Neural cell (in vitro differentiated cells): ENCODE measurements at regions not wholly inside any gene's neighbourhood (a gene's known extent, or its start where the extent isn't known, plus 50 kb on each side); places are given as distances from the start of the nearest gene placed in this dataset.

Experiments used
- H2AFZ ChIP-seq: fragments of 200-600, 300-800 bp; sonication (generic), shearing (Covaris generic); 2 replicates; pipeline ENCODE4 v1.6.0; 2014; ENCODE audit warnings: low read depth, mild to moderate bottlenecking, antibody characterized with exemption, low read length, moderate library complexity
- H3F3A ChIP-seq: fragments of 200-600 bp; shearing (Covaris generic); 2 replicates; pipeline ENCODE4 v1.6.1; 2016; ENCODE audit warnings: mild to moderate bottlenecking, moderate library complexity, mixed read lengths, antibody characterized with exemption, low read length; ENCODE audit not compliant: insufficient read depth, poor library complexity, severe bottlenecking
- H3K27ac ChIP-seq: fragments of 200-600, 300-800 bp; sonication (generic), shearing (Covaris generic); 2 replicates; pipeline ENCODE4 v1.5.1; 2014; ENCODE audit warnings: mild to moderate bottlenecking, low read length, moderate library complexity
- H3K27me3 ChIP-seq: fragments of 300-800, 200-600 bp; sonication (generic), shearing (Covaris generic); 2 replicates; pipeline ENCODE4 v1.6.0; 2014; ENCODE audit warnings: mild to moderate bottlenecking, low read depth, low read length, moderate library complexity; ENCODE audit not compliant: insufficient read depth
- H3K36me3 ChIP-seq: fragments of 300-800, 200-600 bp; sonication (generic), shearing (Covaris generic); 2 replicates; pipeline ENCODE4 v1.5.1; 2014; ENCODE audit warnings: mild to moderate bottlenecking, antibody characterized with exemption, low read length, moderate library complexity; ENCODE audit not compliant: insufficient read depth
- H3K4me2 ChIP-seq: fragments of 300-800, 200-600 bp; sonication (generic), shearing (Covaris generic); 2 replicates; pipeline ENCODE4 v1.6.0; 2014; ENCODE audit warnings: mild to moderate bottlenecking, low read length
- H3K4me3 ChIP-seq: fragments of 300-800, 200-600 bp; sonication (generic), shearing (Covaris generic); 2 replicates; pipeline ENCODE4 v1.5.1; 2014; ENCODE audit warnings: mild to moderate bottlenecking, low read length, moderate library complexity
- H3K79me2 ChIP-seq: fragments of 200-600 bp; shearing (Covaris generic); replicated peaks from 2 replicates; pipeline ENCODE4 v1.6.0; 2014; ENCODE audit warnings: mild to moderate bottlenecking, low read length, moderate library complexity; ENCODE audit not compliant: insufficient read depth
- H3K9ac ChIP-seq: fragments of 300-800, 200-600 bp; sonication (generic), shearing (Covaris generic); 2 replicates; pipeline ENCODE4 v1.6.1; 2016; ENCODE audit warnings: mild to moderate bottlenecking, low read length, mixed read lengths
- H3K9me2 ChIP-seq: fragments of 200-600 bp; shearing (Covaris generic); 2 replicates; pipeline ENCODE4 v1.6.1; 2016; ENCODE audit warnings: mild to moderate bottlenecking, low read length, mixed read lengths; ENCODE audit not compliant: insufficient read depth
- H3K9me3 ChIP-seq: fragments of 200-600, 300-800 bp; sonication (generic), shearing (Covaris generic); 2 replicates; pipeline ENCODE4 v1.6.1; 2016; ENCODE audit warnings: mild to moderate bottlenecking, mixed run types, low read length, moderate library complexity, mixed read lengths
- H4K20me1 ChIP-seq: fragments of 200-600 bp; shearing (Covaris generic); 2 replicates; pipeline ENCODE4 v1.6.1; 2016; ENCODE audit warnings: mild to moderate bottlenecking, mixed run types; ENCODE audit not compliant: insufficient read depth
- EP300 ChIP-seq: fragments of 450-650 bp; conservative IDR thresholded peaks from 2 replicates; pipeline ENCODE4 v1.6.1; 2014; ENCODE audit warnings: antibody characterized with exemption, mild to moderate bottlenecking, moderate library complexity; ENCODE audit not compliant: poor library complexity, severe bottlenecking
- EZH2 ChIP-seq: fragments of 200-600, 300-800 bp; shearing (Covaris generic), sonication (generic); IDR thresholded peaks from 2 replicates; pipeline ENCODE4 v1.6.1; 2014; ENCODE audit warnings: antibody characterized with exemption, low read length, borderline replicate concordance, mild to moderate bottlenecking; ENCODE audit not compliant: insufficient read depth, poor library complexity, severe bottlenecking
- MXI1 ChIP-seq: fragments of 450-650 bp; conservative IDR thresholded peaks from 2 replicates; pipeline ENCODE4 v1.6.1; 2014; ENCODE audit warnings: antibody characterized with exemption, mild to moderate bottlenecking; ENCODE audit not compliant: poor library complexity, severe bottlenecking
- POLR2AphosphoS5 ChIP-seq: IDR thresholded peaks from 2 replicates; pipeline ENCODE4 v1.6.1; 2012
- RAD21 ChIP-seq: fragments of 450-650 bp; conservative IDR thresholded peaks from 2 replicates; pipeline ENCODE4 v1.6.1; 2014; ENCODE audit warnings: antibody characterized with exemption, mild to moderate bottlenecking, moderate library complexity
- SMC3 ChIP-seq: fragments of 450-650 bp; conservative IDR thresholded peaks from 2 replicates; pipeline ENCODE4 v1.6.1; 2014; ENCODE audit warnings: antibody characterized with exemption, mild to moderate bottlenecking, moderate library complexity; ENCODE audit not compliant: poor library complexity
- TAF1 ChIP-seq: IDR thresholded peaks from 2 replicates; pipeline ENCODE4 v1.6.1; 2012; ENCODE audit warnings: low read depth
- TF ChIP-seq, protein P1 (sequence below): IDR thresholded peaks from 2 replicates; pipeline ENCODE4 v1.6.1; 2012; ENCODE audit warnings: borderline replicate concordance
- TF ChIP-seq, protein P2 (sequence below): fragments of 450-650 bp; IDR thresholded peaks from 2 replicates; pipeline ENCODE4 v1.5.1; 2014; ENCODE audit warnings: antibody characterized with exemption, mild to moderate bottlenecking, moderate library complexity; ENCODE audit not compliant: poor library complexity, severe bottlenecking

DNA sequence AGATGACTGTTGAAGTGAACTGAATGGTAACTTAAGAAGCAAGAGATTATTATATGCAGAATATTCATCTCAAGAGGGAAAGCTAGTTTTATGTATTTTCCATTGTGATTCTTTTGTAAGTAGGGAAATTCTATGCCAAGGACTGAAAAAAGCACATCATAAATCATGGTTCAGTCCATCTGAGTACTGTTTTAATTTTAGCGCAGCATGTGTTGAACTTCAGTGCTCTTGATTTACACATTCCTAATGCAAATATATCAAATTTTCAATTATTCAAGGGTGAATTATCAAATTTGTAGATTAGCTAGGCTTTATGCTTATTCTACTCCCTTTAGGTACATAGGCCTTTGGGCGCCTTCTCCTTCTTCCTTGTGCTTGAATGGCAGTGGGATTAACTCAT lies 50.3 kb upstream of the TCF12 start:
- H3K4me2 ChIP-seq, result no peak overlapping the region
- TF ChIP-seq, protein P1, sequence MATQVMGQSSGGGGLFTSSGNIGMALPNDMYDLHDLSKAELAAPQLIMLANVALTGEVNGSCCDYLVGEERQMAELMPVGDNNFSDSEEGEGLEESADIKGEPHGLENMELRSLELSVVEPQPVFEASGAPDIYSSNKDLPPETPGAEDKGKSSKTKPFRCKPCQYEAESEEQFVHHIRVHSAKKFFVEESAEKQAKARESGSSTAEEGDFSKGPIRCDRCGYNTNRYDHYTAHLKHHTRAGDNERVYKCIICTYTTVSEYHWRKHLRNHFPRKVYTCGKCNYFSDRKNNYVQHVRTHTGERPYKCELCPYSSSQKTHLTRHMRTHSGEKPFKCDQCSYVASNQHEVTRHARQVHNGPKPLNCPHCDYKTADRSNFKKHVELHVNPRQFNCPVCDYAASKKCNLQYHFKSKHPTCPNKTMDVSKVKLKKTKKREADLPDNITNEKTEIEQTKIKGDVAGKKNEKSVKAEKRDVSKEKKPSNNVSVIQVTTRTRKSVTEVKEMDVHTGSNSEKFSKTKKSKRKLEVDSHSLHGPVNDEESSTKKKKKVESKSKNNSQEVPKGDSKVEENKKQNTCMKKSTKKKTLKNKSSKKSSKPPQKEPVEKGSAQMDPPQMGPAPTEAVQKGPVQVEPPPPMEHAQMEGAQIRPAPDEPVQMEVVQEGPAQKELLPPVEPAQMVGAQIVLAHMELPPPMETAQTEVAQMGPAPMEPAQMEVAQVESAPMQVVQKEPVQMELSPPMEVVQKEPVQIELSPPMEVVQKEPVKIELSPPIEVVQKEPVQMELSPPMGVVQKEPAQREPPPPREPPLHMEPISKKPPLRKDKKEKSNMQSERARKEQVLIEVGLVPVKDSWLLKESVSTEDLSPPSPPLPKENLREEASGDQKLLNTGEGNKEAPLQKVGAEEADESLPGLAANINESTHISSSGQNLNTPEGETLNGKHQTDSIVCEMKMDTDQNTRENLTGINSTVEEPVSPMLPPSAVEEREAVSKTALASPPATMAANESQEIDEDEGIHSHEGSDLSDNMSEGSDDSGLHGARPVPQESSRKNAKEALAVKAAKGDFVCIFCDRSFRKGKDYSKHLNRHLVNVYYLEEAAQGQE, result no peak
- TF ChIP-seq RAD21, result no peak
- TF ChIP-seq EZH2, result no peak
- TF ChIP-seq SMC3, result no peak
- no peak for TF ChIP-seq MXI1
- TF ChIP-seq, protein P2, sequence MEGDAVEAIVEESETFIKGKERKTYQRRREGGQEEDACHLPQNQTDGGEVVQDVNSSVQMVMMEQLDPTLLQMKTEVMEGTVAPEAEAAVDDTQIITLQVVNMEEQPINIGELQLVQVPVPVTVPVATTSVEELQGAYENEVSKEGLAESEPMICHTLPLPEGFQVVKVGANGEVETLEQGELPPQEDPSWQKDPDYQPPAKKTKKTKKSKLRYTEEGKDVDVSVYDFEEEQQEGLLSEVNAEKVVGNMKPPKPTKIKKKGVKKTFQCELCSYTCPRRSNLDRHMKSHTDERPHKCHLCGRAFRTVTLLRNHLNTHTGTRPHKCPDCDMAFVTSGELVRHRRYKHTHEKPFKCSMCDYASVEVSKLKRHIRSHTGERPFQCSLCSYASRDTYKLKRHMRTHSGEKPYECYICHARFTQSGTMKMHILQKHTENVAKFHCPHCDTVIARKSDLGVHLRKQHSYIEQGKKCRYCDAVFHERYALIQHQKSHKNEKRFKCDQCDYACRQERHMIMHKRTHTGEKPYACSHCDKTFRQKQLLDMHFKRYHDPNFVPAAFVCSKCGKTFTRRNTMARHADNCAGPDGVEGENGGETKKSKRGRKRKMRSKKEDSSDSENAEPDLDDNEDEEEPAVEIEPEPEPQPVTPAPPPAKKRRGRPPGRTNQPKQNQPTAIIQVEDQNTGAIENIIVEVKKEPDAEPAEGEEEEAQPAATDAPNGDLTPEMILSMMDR, result no peak
- TF ChIP-seq TAF1, result no peak
- no peak for TF ChIP-seq POLR2AphosphoS5
- no peak for TF ChIP-seq EP300
- no peaks in the 10 kb centered on the region for H3K9me2 ChIP-seq
- no peaks in the 10 kb centered on the region for H3K79me2 ChIP-seq
- H3K27me3 ChIP-seq, result no peaks in the 10 kb centered on the region
- no peak overlapping the region for H3K9ac ChIP-seq
- H3F3A ChIP-seq, result no peaks in the 10 kb centered on the region
- no peaks in the 10 kb centered on the region for H4K20me1 ChIP-seq
- no peaks in the 10 kb centered on the region for H3K36me3 ChIP-seq
- no peak overlapping the region for H3K4me3 ChIP-seq
- no peak overlapping the region for H3K27ac ChIP-seq
- H2AFZ ChIP-seq, result no peak overlapping the region
- H3K9me3 ChIP-seq, result no peaks in the 10 kb centered on the region

DNA sequence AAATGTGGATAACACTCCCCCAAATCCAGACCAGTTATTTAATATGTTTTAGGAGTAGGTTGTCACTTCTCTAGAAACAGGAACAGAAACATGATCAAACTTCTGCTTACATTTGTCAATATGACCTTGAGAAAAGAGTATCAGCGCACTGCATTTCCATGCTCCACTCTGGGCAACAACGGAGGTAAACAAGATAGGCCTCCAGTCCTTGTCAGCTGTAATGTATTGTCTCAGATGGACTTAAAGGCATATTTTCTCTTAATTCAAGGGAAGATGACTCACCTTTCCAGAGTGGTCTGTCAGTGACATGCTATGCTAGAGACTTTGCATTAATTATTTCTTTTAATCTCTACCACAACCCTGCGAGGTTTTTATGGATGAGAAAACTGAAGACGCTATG lies 51.6 kb upstream of the TCF12 start:
- no peak overlapping the region for H2AFZ ChIP-seq

More for the DNA sequence above, 51.6 kb upstream of the TCF12 start:
- H3K27me3 ChIP-seq, result no peaks in the 10 kb centered on the region
- H3K9me3 ChIP-seq, result no peaks in the 10 kb centered on the region
- no peak overlapping the region for H3K9ac ChIP-seq
- TF ChIP-seq, protein P2, result no peak
- no peaks in the 10 kb centered on the region for H3K79me2 ChIP-seq
- no peak overlapping the region for H3K4me2 ChIP-seq
- no peaks in the 10 kb centered on the region for H3K9me2 ChIP-seq
- H4K20me1 ChIP-seq, result no peaks in the 10 kb centered on the region
- H3F3A ChIP-seq, result no peaks in the 10 kb centered on the region
- no peak overlapping the region for H3K27ac ChIP-seq
- no peak overlapping the region for H3K4me3 ChIP-seq
- H3K36me3 ChIP-seq, result no peaks in the 10 kb centered on the region
